CD14-positive monocyte (primary cell): ENCODE measurements at regions not wholly inside any gene's neighbourhood (a gene's known extent, or its start where the extent isn't known, plus 50 kb on each side); places are given as distances from the start of the nearest gene placed in this dataset.

Source experiments
- DNase-seq, 3 donors: peaks; one replicate each; pipeline ENCODE4 v3.0.0-alpha.2; 2011 to 2022
- H2AFZ ChIP-seq: 2 replicates; pipeline ENCODE4 v1.6.0; 2012; ENCODE audit warnings: mild to moderate bottlenecking, low read depth, low read length, inconsistent platforms; ENCODE audit not compliant: insufficient read depth, poor library complexity, severe bottlenecking
- H3K27ac ChIP-seq, 2 donors: 1 replicate in 1 of 2; 2 replicates in 1 of 2; pipeline ENCODE4 v1.5.1; 2012 to 2013; ENCODE audit warnings: low read length in 2 of 2, control low read depth in 1 of 2, inconsistent platforms in 1 of 2, low read depth in 1 of 2, mild to moderate bottlenecking in 1 of 2
- H3K27me3 ChIP-seq, 2 donors: one replicate each; pipeline versions ENCODE4 v1.6.0 to v1.6.1; 2011 to 2013; ENCODE audit warnings: low read length in 2 of 2; ENCODE audit not compliant: control insufficient read depth in 2 of 2, insufficient read depth in 2 of 2
- H3K36me3 ChIP-seq, 2 donors: replicated peaks in 1 of 2; 1 replicate in 1 of 2; 2 replicates in 1 of 2; pipeline versions ENCODE4 v1.5.1 to v1.6.1; 2012 to 2013; ENCODE audit warnings: low read length in 2 of 2, control low read depth in 1 of 2, inconsistent platforms in 1 of 2, mild to moderate bottlenecking in 1 of 2; ENCODE audit not compliant: insufficient read depth in 2 of 2, control insufficient read depth in 1 of 2
- H3K4me1 ChIP-seq, 2 donors: 1 replicate in 1 of 2; 2 replicates in 1 of 2; pipeline versions ENCODE4 v1.5.1 to v1.6.1; 2012 to 2013; ENCODE audit warnings: low read length in 2 of 2, control low read depth in 1 of 2, inconsistent platforms in 1 of 2, mild to moderate bottlenecking in 1 of 2, moderate library complexity in 1 of 2; ENCODE audit not compliant: insufficient read depth in 2 of 2, control insufficient read depth in 1 of 2
- H3K4me2 ChIP-seq: replicated peaks from 2 replicates; pipeline ENCODE3; 2012; ENCODE audit warnings: low read length, moderate library complexity, mild to moderate bottlenecking; ENCODE audit not compliant: poor library complexity, severe bottlenecking; ENCODE audit errors: extremely low read depth
- H3K4me3 ChIP-seq, 3 experiments: fragments of 200-600 bp in 1 of 3; sonication (generic) in 1 of 3; replicated peaks in 1 of 3; 1 replicate in 2 of 3; 2 replicates in 1 of 3; pipeline ENCODE4 v1.5.1; 2011 to 2013; ENCODE audit warnings: low read length in 3 of 3, mild to moderate bottlenecking in 3 of 3, control low read depth in 2 of 3, low read depth in 2 of 3, inconsistent platforms in 1 of 3, moderate library complexity in 1 of 3
- H3K79me2 ChIP-seq: 2 replicates; pipeline ENCODE4 v1.6.0; 2012; ENCODE audit warnings: mild to moderate bottlenecking, control low read depth, inconsistent platforms, low read length, moderate library complexity; ENCODE audit not compliant: insufficient read depth
- H3K9ac ChIP-seq: 2 replicates; pipeline ENCODE4 v1.6.0; 2017; ENCODE audit warnings: low read length, mild to moderate bottlenecking; ENCODE audit not compliant: insufficient read depth, poor library complexity, severe bottlenecking
- H3K9me3 ChIP-seq, 2 donors: replicated peaks in 1 of 2; 1 replicate in 1 of 2; 2 replicates in 1 of 2; pipeline versions ENCODE4 v1.5.1 to v1.6.1; 2012 to 2013; ENCODE audit warnings: low read length in 2 of 2, control low read depth in 1 of 2; ENCODE audit not compliant: control insufficient read depth in 1 of 2, insufficient read depth in 1 of 2
- H4K20me1 ChIP-seq: 2 replicates; pipeline ENCODE4 v1.6.0; 2012; ENCODE audit warnings: mild to moderate bottlenecking, low read length, control low read depth, moderate library complexity; ENCODE audit not compliant: insufficient read depth
- H3K27ac Mint-ChIP-seq, 7 donors: one replicate each; pipeline ENCODE4 v1.8.0; 2020; ENCODE audit warnings: mild to moderate bottlenecking in 7 of 7, mixed read lengths in 7 of 7, moderate library complexity in 6 of 7, inconsistent platforms in 2 of 7
- H3K27me3 Mint-ChIP-seq, 3 donors: one replicate each; pipeline ENCODE4 v1.8.0; 2021 to 2022; ENCODE audit warnings: low read depth in 3 of 3, mild to moderate bottlenecking in 3 of 3, mixed read lengths in 3 of 3, moderate library complexity in 3 of 3, inconsistent platforms in 1 of 3
- H3K36me3 Mint-ChIP-seq, 2 donors: one replicate each; pipeline ENCODE4 v1.8.0; 2020; ENCODE audit warnings: mixed read lengths in 2 of 2, inconsistent platforms in 1 of 2, mild to moderate bottlenecking in 1 of 2
- H3K4me1 Mint-ChIP-seq: one replicate; pipeline ENCODE4 v1.8.0; 2020; ENCODE audit warnings: mild to moderate bottlenecking, mixed read lengths
- H3K4me3 Mint-ChIP-seq, 2 donors: one replicate each; pipeline ENCODE4 v1.8.0; 2020; ENCODE audit warnings: mild to moderate bottlenecking in 2 of 2, mixed read lengths in 2 of 2, moderate library complexity in 1 of 2
- H3K9me3 Mint-ChIP-seq, 7 donors: one replicate each; pipeline ENCODE4 v1.8.0; 2020 to 2022; ENCODE audit warnings: mixed read lengths in 7 of 7, mild to moderate bottlenecking in 6 of 7, moderate library complexity in 6 of 7, inconsistent platforms in 2 of 7
- WGBS: methylation state at CpG from one replicate; pipeline ENCODE4 v1.1.5; 2013; ENCODE audit warnings: missing lambda C conversion rate; ENCODE audit not compliant: insufficient coverage; 5-methylcytosine and 5-hydroxymethylcytosine counted together
- intact Hi-C, 2 donors: fragments of 100-400 bp; cut with micrococcal nuclease; formaldehyde crosslinking; loops; one replicate each; pipeline versions ENCODE4 v1.15.0 to v1.15.1; 2023
- TF ChIP-seq, protein P1 (sequence below): fragments of 200-600 bp; IDR thresholded peaks from one replicate; pipeline ENCODE4 v1.8.0; 2022; ENCODE audit warnings: antibody characterized with exemption, mild to moderate bottlenecking

DNA sequence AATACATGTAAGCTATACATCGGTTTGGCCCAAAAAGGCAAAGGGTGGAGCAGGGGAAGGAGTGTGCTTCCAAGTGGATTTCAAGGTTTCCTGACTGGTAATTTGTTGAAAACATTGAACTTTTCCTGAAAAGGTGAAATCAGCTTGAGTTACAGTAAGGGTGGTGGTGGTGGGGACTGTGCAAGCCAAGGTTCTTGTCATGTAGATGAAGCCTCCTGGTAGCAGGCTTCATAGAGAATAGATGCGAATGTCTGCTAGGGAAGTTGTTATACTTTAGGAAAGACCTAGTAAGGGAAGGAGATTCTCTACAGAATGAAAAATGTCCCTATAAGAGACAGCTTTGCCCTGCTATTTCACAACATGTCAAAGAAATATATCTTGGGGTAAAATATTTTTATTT, 528.2 kb upstream of the CBLB start:
- H3K27me3 ChIP-seq, result no peaks in the 10 kb centered on the region
- 90% methylated on average over 2 of the region's 2 CpGs for WGBS
- H3K27me3 Mint-ChIP-seq, result no peaks in the 10 kb centered on the region

DNA sequence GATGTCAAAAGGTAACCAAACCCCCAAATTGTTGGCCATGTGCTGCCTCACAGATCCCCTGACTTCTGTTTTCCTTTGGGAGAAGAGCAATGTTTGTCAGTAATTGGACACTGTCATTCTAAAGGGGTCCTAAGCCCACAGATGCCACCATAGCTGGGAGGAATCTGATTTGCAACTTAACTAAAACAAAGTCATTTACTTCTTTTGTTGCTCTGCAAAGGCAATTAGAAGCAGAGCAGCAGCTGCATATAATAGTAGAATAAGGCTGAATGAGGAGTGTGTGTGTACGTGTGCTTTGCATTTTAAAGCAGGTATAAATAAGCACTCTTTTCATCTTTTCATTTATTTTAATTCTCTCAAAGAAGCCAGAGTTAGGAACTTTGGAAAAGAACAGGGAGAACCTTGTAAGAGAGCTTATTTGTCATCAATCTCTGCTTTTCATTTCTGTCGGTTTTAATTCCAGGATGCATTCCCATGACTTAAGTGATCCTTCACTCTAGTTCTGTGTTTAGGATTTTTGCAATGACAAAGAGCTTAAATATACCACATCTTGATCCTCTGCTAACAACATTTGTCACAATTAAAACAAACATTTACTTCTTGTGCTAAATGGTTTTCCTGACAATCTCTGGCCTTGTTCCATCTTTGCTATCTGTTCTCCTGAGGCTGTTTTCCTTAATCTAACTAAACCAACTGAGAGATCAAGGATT, 530.2 kb upstream of the CBLB start:
- Histone ChIP-seq H3K4me3 (no peak overlapping the region), H4K20me1 (no peaks in the 10 kb centered on the region), H2AFZ (no peak overlapping the region), H3K4me1 (no peaks in the 10 kb centered on the region), H3K36me3 (no peaks in the 10 kb centered on the region), H3K4me2 (no peak overlapping the region), H3K27ac (no peak overlapping the region), H3K79me2 (no peaks in the 10 kb centered on the region), H3K9me3 (no peaks in the 10 kb centered on the region), H3K27me3 (no peaks in the 10 kb centered on the region), H3K9ac (no peak overlapping the region)
- Mint-ChIP-seq H3K27me3 (no peaks in the 10 kb centered on the region), H3K9me3 (peaks cover 0 to 5% (median 1%) of the 10 kb centered on the region in 7 donors), H3K4me3 (no peak overlapping the region), H3K27ac (no peak overlapping the region), H3K36me3 (no peaks in the 10 kb centered on the region), H3K4me1 (no peaks in the 10 kb centered on the region)
- TF ChIP-seq, protein P1, sequence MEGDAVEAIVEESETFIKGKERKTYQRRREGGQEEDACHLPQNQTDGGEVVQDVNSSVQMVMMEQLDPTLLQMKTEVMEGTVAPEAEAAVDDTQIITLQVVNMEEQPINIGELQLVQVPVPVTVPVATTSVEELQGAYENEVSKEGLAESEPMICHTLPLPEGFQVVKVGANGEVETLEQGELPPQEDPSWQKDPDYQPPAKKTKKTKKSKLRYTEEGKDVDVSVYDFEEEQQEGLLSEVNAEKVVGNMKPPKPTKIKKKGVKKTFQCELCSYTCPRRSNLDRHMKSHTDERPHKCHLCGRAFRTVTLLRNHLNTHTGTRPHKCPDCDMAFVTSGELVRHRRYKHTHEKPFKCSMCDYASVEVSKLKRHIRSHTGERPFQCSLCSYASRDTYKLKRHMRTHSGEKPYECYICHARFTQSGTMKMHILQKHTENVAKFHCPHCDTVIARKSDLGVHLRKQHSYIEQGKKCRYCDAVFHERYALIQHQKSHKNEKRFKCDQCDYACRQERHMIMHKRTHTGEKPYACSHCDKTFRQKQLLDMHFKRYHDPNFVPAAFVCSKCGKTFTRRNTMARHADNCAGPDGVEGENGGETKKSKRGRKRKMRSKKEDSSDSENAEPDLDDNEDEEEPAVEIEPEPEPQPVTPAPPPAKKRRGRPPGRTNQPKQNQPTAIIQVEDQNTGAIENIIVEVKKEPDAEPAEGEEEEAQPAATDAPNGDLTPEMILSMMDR, result no peak
- WGBS, result no CpG with 5 or more reads among the region's 2 CpGs
- DNase-seq, result no peak
- intact Hi-C loops, result no loop called here

More for the DNA sequence above, 528.2 kb upstream of the CBLB start:
- Histone ChIP-seq H3K79me2 (no peaks in the 10 kb centered on the region), H3K4me3 (no peak overlapping the region), H3K9me3 (no peaks in the 10 kb centered on the region), H3K9ac (no peak overlapping the region), H3K4me1 (no peaks in the 10 kb centered on the region), H4K20me1 (no peaks in the 10 kb centered on the region), H2AFZ (no peak overlapping the region), H3K36me3 (no peaks in the 10 kb centered on the region), H3K27ac (no peak overlapping the region), H3K4me2 (no peak overlapping the region)
- no peaks in the 10 kb centered on the region for H3K36me3 Mint-ChIP-seq
- H3K27ac Mint-ChIP-seq, result no peak overlapping the region
- no peak for DNase-seq
- intact Hi-C loops, result no loop called here
- no peak overlapping the region for H3K4me3 Mint-ChIP-seq
- TF ChIP-seq, protein P1, result no peak
- no peaks in the 10 kb centered on the region for H3K4me1 Mint-ChIP-seq
- peaks cover 0 to 3% (median 0%) of the 10 kb centered on the region in 7 donors for H3K9me3 Mint-ChIP-seq
